Activated CD4-positive, alpha-beta T cell treated with anti-CD3 and anti-CD28 coated beads for 36 hours (primary cell): ENCODE measurements at regions not wholly inside any gene's neighbourhood (a gene's known extent, or its start where the extent isn't known, plus 50 kb on each side); places are given as distances from the start of the nearest gene placed in this dataset.
"Not testable (repeated sequence)": the region's sequence is repeated elsewhere in the genome, so short reads cannot be mapped to it uniquely, and the experiment has no call there.

Source experiments
- ATAC-seq: fragments of 200-7000 bp; cut with Tn5 transposase; one replicate; pipeline ENCODE4 v1.10.0; 2021; ENCODE audit warnings: mild to moderate bottlenecking, moderate library complexity
- CTCF ChIA-PET: fragments of 350-600 bp; sonication (Branson Sonifier 250); formaldehyde crosslinking; loops from one replicate; lab custom pipeline; 2021; ENCODE audit warnings: antibody characterized with exemption; lab: Charles Lee
- POLR2A ChIA-PET: fragments of 350-600 bp; sonication (Branson Sonifier 250); formaldehyde crosslinking; loops from one replicate; lab custom pipeline; 2021; ENCODE audit warnings: antibody characterized with exemption, inconsistent platforms; lab: Charles Lee
- DNase-seq: peaks from one replicate; pipeline ENCODE4 v3.0.0-alpha.2; 2020
- H3K27ac Mint-ChIP-seq: one replicate; pipeline ENCODE4 v1.8.0; 2021; ENCODE audit warnings: mixed read lengths
- H3K27me3 Mint-ChIP-seq: one replicate; pipeline ENCODE4 v1.8.0; 2021; ENCODE audit warnings: mixed read lengths
- H3K36me3 Mint-ChIP-seq: one replicate; pipeline ENCODE4 v1.8.0; 2021; ENCODE audit warnings: low read depth, mixed read lengths
- H3K4me1 Mint-ChIP-seq: one replicate; pipeline ENCODE4 v1.8.0; 2021; ENCODE audit warnings: mixed read lengths
- H3K4me3 Mint-ChIP-seq: one replicate; pipeline ENCODE4 v1.8.0; 2021; ENCODE audit warnings: mild to moderate bottlenecking, moderate library complexity, mixed read lengths
- H3K9me3 Mint-ChIP-seq: one replicate; pipeline ENCODE4 v1.8.0; 2021; ENCODE audit warnings: low read depth, mixed read lengths
- intact Hi-C, 2 experiments: fragments of 100-400 bp; cut with DNase I in 1 of 2; cut with micrococcal nuclease in 1 of 2; formaldehyde crosslinking; loops; one replicate each; pipeline versions ENCODE4 v1.14.2 to v1.15.1; 2022 to 2024; cut with DNase I, micrococcal nuclease

DNA sequence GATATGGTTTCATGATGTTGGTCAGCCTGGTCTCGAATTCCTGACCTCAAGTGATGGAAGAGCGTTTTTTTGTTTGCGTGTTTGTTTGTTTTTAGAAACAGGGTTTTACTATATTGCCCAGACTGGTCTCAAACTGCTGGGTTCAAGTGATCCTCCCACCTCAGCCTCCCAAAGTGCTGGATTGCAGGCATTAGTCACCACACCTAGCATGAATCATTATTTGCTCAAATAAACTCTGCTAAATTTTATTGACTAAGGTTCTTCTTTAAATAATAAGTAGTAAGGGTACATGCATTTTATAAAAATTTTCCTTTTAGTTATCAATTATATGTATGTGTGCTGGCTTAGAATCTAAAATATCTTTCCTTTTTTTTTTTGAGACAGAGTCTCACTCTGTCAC lies 52.9 kb downstream of the ZBTB9 start:
- ChIA-PET POLR2A (no interaction called here), CTCF (no interaction called here)
- Mint-ChIP-seq H3K27me3 (peaks cover 6% of the 10 kb centered on the region), H3K4me1 (peaks cover 3% of the 10 kb centered on the region), H3K9me3 (no peaks in the 10 kb centered on the region), H3K27ac (no peak overlapping the region), H3K4me3 (no peak overlapping the region), H3K36me3 (no peaks in the 10 kb centered on the region)
- ATAC-seq (no peak), DNase-seq (no peak)
- intact Hi-C loops = no loop called here

DNA sequence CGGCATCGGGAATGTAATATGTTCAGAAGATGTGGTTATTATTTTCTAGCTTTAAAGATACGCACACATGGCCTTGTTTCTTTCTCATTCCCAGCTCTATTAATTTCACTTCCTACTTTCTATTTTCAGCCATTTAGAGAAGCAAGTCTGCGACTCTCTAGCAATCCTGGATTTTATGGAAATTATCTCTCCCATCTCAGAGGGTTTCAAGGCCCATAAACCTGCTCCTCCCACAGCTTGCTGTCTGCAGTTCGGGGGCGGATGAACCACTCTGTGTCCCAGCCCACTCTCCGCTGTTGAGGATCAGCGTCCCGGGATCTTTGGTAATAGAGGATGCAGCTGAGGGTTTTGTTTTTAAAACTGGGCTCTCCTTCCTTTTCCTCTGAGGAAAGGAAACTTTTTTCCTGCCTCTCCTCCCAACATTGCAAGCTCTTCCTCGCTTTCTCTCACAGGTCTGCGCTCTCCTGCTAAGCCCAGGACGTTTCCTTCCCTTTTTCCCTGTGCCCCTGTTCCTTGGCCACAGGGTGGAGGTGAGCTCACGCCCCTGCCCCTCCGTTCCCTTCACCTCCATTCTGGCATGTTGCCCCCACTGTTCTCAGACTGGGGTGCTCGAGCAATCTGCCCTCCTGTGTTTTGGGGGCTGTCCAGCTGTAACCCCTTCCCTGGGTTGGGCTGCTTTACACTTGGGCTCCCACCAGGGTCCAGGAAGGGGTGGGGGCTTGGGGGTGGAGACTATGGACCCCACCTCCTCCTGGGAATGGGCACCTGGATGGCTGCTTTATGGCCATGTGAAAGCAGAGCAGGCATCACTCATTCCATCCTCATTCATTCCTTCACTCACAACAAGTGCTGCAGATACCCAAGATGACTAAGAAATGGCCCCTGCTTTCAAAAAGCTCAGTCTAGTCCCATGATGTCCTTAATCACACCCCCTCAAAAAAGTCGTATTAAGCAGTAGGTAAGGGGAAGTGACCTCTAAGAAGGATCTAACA lies 54.9 kb downstream of the ZBTB9 start:
- ATAC-seq (no peak), DNase-seq (no peak)
- Mint-ChIP-seq H3K4me1 (peaks cover 7% of the 10 kb centered on the region), H3K27ac (no peak overlapping the region), H3K36me3 (no peaks in the 10 kb centered on the region), H3K27me3 (peaks cover 10% of the 10 kb centered on the region), H3K4me3 (no peak overlapping the region), H3K9me3 (no peaks in the 10 kb centered on the region)
- intact Hi-C loops = no loop called here
- ChIA-PET POLR2A (no interaction called here), CTCF (interaction anchor here (0.8 kb wide), 1 partner anchor 503 kb away, joined by 3 read pairs; no protein-coding TSS in a partner anchor)

DNA sequence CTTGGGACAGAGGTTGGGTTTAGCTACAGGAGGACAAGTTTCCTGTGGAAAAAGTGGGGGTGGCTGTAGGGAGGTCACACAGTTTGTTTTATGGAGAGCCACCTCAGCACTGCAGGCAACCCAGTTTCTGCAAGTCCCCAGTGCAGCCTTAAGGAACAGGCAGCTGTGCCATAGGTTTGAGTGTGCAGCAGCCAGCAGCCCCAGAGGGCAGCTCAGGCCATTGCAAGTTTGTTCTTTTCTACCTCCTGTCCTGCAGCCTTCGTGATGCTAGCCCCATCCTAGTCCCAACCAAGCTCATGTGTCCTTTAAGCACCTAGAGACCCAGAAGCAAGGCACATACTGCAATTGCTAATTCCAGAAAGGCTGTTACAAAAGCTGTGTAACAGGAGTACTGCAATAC lies 58.8 kb downstream of the ZBTB9 start:
- ATAC-seq (no peak), DNase-seq (no peak)
- Mint-ChIP-seq H3K27me3 (peaks cover 12% of the 10 kb centered on the region), H3K4me1 (peaks cover 7% of the 10 kb centered on the region), H3K4me3 (no peak overlapping the region), H3K9me3 (no peaks in the 10 kb centered on the region), H3K36me3 (no peaks in the 10 kb centered on the region), H3K27ac (no peak overlapping the region)
- CTCF ChIA-PET = interaction anchor here (0.5 to 1.2 kb wide), 3 partner anchors 10 to 168 kb away, joined by 3 to 6 read pairs (median 3); no protein-coding TSS in a partner anchor
- intact Hi-C loops = no loop called here
- POLR2A ChIA-PET = no interaction called here

DNA sequence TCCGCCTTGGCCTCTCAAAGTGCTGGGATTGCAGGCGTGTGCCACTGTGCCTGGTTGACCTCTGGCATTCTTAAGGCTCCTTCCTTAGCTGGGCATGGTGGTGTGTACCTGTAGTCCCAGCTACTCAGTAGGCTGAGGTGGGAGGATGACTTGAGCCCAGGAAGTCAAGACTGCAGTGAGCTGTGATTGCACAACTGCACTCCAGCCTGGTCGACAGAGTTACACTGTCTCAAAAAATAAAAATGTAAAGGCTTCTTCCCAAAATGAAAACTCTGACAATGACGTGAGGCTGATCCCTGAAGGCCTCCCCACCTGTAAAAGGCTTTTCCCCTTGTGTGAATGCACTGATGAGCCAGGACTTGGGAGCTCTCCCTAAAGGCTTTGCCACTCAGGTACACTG lies 62.4 kb downstream of the ZBTB9 start:
- H3K36me3 Mint-ChIP-seq = no peaks in the 10 kb centered on the region

DNA sequence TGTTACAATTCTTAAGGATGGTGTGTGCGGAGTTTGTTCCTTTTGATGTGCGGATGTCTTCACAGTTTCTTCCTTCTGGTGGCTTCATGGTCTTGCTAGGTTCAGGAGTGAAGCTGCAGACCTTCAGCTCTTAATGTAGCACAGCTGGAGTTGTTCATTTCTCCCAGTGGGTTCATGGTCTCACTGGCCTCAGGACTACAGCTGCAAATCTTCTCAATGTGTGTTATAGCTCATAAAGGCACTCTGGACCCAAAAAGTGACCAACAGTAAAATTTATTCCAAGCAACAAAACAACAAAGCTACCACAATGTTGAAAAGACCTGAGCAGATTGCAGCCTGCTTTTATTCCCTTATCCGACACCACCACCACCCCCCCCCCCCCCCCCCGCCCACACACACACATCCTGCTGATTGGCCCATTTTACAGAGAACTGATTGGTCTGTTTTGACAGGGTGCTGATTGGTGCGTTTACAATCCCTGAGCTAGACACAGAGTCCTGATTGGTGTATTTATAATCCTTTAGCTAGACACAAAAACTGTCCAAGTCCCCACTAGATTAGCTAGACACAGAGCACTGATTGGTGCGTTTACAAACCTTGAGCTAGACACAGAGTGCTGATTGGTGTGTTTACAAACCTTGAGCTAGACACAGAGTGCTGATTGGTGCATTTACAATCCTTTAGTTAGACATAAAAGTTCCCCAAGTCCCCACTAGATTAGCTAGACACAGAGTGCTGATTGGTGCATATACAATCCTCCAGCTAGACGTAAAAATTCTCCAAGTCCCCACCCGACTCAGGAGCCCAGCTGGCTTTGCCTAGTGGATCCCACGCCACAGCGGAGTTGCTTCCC lies 59.2 kb downstream of the BAK1 start:
- H3K4me3 Mint-ChIP-seq, POLR2A ChIA-PET, H3K27ac Mint-ChIP-seq, H3K4me1 Mint-ChIP-seq, H3K36me3 Mint-ChIP-seq, H3K27me3 Mint-ChIP-seq, ATAC-seq, H3K9me3 Mint-ChIP-seq, intact Hi-C loops, DNase-seq: not testable (repeated sequence)
- CTCF ChIA-PET = interaction anchor here (0.6 to 1.2 kb wide), 2 partner anchors 48 to 75 kb away, joined by 3 read pairs; no protein-coding TSS in a partner anchor

More for the DNA sequence above, 62.4 kb downstream of the ZBTB9 start:
- intact Hi-C loops = no loop called here
- Mint-ChIP-seq H3K4me3 (no peak overlapping the region), H3K27me3 (peaks cover 6% of the 10 kb centered on the region), H3K9me3 (no peaks in the 10 kb centered on the region), H3K4me1 (peaks cover 7% of the 10 kb centered on the region), H3K27ac (no peak overlapping the region)
- ChIA-PET POLR2A (no interaction called here), CTCF (interaction anchor here (1.2 kb wide), 1 partner anchor 177 kb away, joined by 3 read pairs; no protein-coding TSS in a partner anchor)
- DNase-seq = no peak
- no peak for ATAC-seq

DNA sequence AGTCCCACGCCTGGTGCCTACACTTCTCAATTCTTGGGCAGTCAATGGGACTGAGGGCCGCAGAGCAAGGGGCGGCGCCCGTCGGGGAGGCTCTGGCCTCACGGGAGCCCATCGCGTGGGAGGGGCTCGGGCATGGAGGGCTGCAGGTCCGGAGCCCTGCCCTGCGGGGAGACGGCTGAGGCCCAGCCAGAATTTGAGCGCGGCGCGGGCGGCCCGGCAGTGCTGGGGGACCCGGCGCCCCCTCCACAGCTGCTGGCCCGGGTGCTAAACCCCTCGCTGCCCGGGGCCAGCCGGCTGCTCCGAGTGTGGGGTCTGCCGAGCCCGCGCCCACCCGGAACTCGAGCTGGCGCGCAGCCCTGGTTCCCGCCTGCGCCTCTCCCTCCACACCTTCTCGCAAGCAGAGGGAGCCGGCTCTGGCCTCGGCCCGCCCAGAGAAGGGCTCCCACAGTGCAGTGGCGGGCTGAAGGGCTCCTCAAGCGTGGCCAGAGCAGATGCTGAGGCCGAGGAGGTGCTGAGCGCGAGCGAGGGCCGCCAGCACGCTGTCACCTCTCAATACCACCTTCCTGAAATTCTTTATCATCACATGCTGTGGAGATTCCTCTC lies 58.5 kb downstream of the BAK1 start:
- CTCF ChIA-PET = no interaction called here
- DNase-seq = no peak
- no peak for ATAC-seq
- POLR2A ChIA-PET = no interaction called here
- Mint-ChIP-seq H3K9me3 (no peaks in the 10 kb centered on the region), H3K27ac (no peak overlapping the region), H3K4me1 (no peaks in the 10 kb centered on the region), H3K36me3 (no peaks in the 10 kb centered on the region), H3K27me3 (no peaks in the 10 kb centered on the region), H3K4me3 (no peak overlapping the region)
- intact Hi-C loops = no loop called here
